Breast epithelium (tissue), 4 donors: ENCODE measurements at regions not wholly inside any gene's neighbourhood (a gene's known extent, or its start where the extent isn't known, plus 50 kb on each side); places are given as distances from the start of the nearest gene placed in this dataset.
"Not testable (repeated sequence)": the region's sequence is repeated elsewhere in the genome, so short reads cannot be mapped to it uniquely, and the experiment has no call there.

ENCODE experiments used
- DNase-seq, 2 donors: peaks; one replicate each; pipeline ENCODE4 v3.0.0-alpha.2; 2019; ENCODE audit warnings: low spot score in 2 of 2
- H3K27ac ChIP-seq, 2 donors: fragments of 200-600 bp; sonication (generic) in 1 of 2; one replicate each; pipeline ENCODE4 v1.5.1; 2016 to 2019; ENCODE audit warnings: mild to moderate bottlenecking in 1 of 2
- H3K27me3 ChIP-seq, 2 donors: fragments of 200-600 bp; sonication (generic) in 1 of 2; one replicate each; pipeline versions ENCODE4 v1.5.1 to v1.6.0; 2017 to 2019; ENCODE audit warnings: control low read depth in 1 of 2, mild to moderate bottlenecking in 1 of 2
- H3K36me3 ChIP-seq: fragments of 200-600 bp; one replicate; pipeline ENCODE4 v1.5.1; 2019
- H3K4me1 ChIP-seq, 2 donors: fragments of 200-600 bp; sonication (generic); one replicate each; pipeline ENCODE4 v1.5.1; 2016 to 2019; ENCODE audit warnings: control low read depth in 1 of 2
- H3K4me3 ChIP-seq, 3 donors: fragments of 200-600 bp; sonication (generic); 1 replicate in 2 of 3; 2 replicates in 1 of 3; pipeline ENCODE4 v1.5.1; 2016 to 2019; ENCODE audit warnings: mild to moderate bottlenecking in 3 of 3, moderate library complexity in 2 of 3
- H3K9me3 ChIP-seq, 2 donors: fragments of 200-600 bp; sonication (generic) in 1 of 2; one replicate each; pipeline ENCODE4 v1.5.1; 2016 to 2019; ENCODE audit warnings: control low read depth in 1 of 2
- POLR2A ChIP-seq: fragments of 450-650 bp; IDR thresholded peaks from one replicate; pipeline ENCODE4 v1.6.1; 2016; ENCODE audit warnings: antibody characterized with exemption, mild to moderate bottlenecking, moderate library complexity
- POLR2AphosphoS5 ChIP-seq, 3 donors: sonication (generic); formaldehyde crosslinking; IDR thresholded peaks; one replicate each; pipeline ENCODE4 v1.6.1; 2017; ENCODE audit warnings: antibody characterized with exemption in 3 of 3
- intact Hi-C: fragments of 100-400 bp; cut with DNase I; formaldehyde crosslinking; loops from one replicate; pipeline ENCODE4 v1.15.1; 2023; ENCODE audit warnings: low total_unique reads
- TF ChIP-seq, protein P1 (sequence below), 3 donors: fragments of 450-650 bp; IDR thresholded peaks; one replicate each; pipeline ENCODE4 v1.5.1; 2016 to 2017; ENCODE audit warnings: antibody characterized with exemption in 3 of 3, mild to moderate bottlenecking in 3 of 3, moderate library complexity in 3 of 3

DNA sequence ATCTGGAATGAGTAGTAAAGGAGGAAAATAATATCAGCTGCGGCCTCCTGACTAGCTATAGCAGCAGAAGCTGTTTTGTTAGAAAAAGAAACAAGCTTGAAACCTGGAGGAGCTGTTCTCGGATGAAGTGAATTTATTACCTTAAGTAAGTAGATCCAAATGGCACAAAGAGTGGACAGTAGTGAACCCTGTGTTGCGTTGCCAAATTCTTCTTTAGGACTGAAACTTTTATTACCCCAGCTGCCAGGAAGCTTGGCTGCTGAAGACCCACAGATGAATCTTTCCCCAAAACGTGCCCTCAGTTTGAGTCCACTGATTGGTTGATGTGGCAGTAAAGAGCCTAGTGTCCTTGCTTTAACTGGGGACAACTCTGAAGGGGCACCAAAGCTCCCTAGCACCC lies 366.8 kb upstream of the GBE1 start:
- TF ChIP-seq, protein P1, sequence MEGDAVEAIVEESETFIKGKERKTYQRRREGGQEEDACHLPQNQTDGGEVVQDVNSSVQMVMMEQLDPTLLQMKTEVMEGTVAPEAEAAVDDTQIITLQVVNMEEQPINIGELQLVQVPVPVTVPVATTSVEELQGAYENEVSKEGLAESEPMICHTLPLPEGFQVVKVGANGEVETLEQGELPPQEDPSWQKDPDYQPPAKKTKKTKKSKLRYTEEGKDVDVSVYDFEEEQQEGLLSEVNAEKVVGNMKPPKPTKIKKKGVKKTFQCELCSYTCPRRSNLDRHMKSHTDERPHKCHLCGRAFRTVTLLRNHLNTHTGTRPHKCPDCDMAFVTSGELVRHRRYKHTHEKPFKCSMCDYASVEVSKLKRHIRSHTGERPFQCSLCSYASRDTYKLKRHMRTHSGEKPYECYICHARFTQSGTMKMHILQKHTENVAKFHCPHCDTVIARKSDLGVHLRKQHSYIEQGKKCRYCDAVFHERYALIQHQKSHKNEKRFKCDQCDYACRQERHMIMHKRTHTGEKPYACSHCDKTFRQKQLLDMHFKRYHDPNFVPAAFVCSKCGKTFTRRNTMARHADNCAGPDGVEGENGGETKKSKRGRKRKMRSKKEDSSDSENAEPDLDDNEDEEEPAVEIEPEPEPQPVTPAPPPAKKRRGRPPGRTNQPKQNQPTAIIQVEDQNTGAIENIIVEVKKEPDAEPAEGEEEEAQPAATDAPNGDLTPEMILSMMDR (IDR thresholded peaks at IDR 0.05) = no peak
- TF ChIP-seq POLR2AphosphoS5 (IDR thresholded peaks at IDR 0.05) (no peak), POLR2A (no peak)
- Histone ChIP-seq H3K9me3 (no peaks in the 10 kb centered on the region), H3K4me1 (no peaks in the 10 kb centered on the region), H3K27me3 (no peaks in the 10 kb centered on the region), H3K36me3 (no peaks in the 10 kb centered on the region), H3K27ac (no peak overlapping the region), H3K4me3 (no peak overlapping the region)
- intact Hi-C loops = loop anchor here (5.0 kb wide), 1 partner anchor 34 kb away; no protein-coding TSS in a partner anchor
- DNase-seq = no peak

DNA sequence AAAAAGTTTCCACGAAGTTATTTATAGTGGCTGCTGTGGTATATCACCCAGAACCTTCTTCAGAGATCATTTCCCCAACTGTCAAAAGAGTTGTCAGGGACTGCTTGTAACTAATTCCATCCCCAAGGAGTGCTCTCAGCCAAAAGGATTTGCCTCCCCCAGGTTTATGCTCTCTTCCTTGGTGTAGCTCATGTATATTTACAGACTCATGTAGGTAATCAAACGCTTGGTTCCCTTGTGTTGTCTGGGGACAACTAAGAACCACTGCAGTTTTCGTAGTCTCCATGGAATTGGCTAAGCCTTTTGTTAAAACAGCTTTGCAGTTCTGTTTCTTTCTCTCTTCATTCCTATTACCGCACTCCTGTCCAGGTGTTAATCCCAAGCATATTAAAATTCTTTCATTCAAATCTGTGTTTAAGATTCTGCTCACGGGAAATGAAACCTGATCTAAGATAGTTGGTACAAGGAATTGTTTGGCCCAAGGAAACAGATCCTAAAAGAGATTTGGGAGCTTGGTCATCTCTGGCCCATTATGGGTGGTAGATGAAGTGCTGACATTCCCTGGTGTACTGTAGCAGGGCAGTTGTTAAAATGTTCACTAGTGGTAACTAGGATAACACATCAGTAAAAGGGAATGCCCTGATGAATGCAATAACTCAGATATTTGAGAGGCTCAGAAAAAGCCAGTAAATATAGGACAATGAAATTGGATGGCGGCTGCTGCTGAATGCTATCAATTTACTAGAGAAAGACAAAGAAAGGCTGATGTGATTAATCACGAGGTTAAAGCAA lies 361.3 kb upstream of the GBE1 start:
- Histone ChIP-seq H3K4me3 (no peak overlapping the region), H3K27ac (no peak overlapping the region), H3K36me3 (no peaks in the 10 kb centered on the region), H3K9me3 (no peaks in the 10 kb centered on the region), H3K4me1 (no peaks in the 10 kb centered on the region), H3K27me3 (no peaks in the 10 kb centered on the region)
- no peak for TF ChIP-seq POLR2A
- TF ChIP-seq POLR2AphosphoS5 (IDR thresholded peaks at IDR 0.05) = no peak
- TF ChIP-seq, protein P1 (IDR thresholded peaks at IDR 0.05) = no peak
- intact Hi-C loops = no loop called here
- DNase-seq = no peak

DNA sequence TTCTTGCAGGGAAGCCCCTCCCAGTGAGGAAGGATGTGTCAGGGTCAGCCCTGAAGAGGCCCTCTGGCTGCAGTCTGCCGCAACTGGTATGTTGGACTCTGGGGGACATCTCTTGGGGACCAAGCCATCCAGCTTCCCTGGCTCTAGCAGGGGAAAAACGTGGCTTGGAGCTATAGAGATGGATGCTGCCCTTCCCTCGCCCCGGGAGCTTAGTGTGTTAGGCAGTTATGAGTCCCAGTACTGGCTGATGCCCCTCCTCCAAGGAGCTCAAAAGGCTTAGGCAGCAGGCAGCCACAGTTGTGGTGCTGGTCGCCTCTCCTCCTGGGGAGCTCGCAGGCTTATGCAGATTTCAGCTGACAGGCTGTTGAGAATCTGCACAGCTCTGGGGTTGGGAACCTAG lies 353.1 kb upstream of the GBE1 start:
- TF ChIP-seq POLR2AphosphoS5 (IDR thresholded peaks at IDR 0.05) = no peak
- TF ChIP-seq, protein P1 (IDR thresholded peaks at IDR 0.05) = no peak
- no peak for TF ChIP-seq POLR2A
- no peak overlapping the region for H3K27ac ChIP-seq
- H3K36me3 ChIP-seq = no peaks in the 10 kb centered on the region
- no peak for DNase-seq
- no peaks in the 10 kb centered on the region for H3K4me1 ChIP-seq
- H3K27me3 ChIP-seq = no peaks in the 10 kb centered on the region
- intact Hi-C loops = no loop called here
- H3K9me3 ChIP-seq = peaks cover 4 to 14% of the 10 kb centered on the region in 2 donors
- H3K4me3 ChIP-seq = no peak overlapping the region

GRCh38 chr3:82110721-82111120 lies 349.3 kb upstream of the GBE1 start:
- DNase-seq, H3K36me3 ChIP-seq, H3K4me3 ChIP-seq, H3K27me3 ChIP-seq, intact Hi-C loops, H3K27ac ChIP-seq, H3K4me1 ChIP-seq: not testable (repeated sequence)
- peaks cover 4 to 14% of the 10 kb centered on the region in 2 donors for H3K9me3 ChIP-seq

GRCh38 chr3:82103241-82103640 lies 341.8 kb upstream of the GBE1 start:
- TF ChIP-seq POLR2A (no peak), POLR2AphosphoS5 (IDR thresholded peaks at IDR 0.05) (no peak)
- TF ChIP-seq, protein P1 (IDR thresholded peaks at IDR 0.05) = no peak
- no peak overlapping the region for H3K27ac ChIP-seq
- no peaks in the 10 kb centered on the region for H3K4me1 ChIP-seq
- DNase-seq = no peak
- no peaks in the 10 kb centered on the region for H3K9me3 ChIP-seq
- H3K36me3 ChIP-seq = no peaks in the 10 kb centered on the region
- no peak overlapping the region for H3K4me3 ChIP-seq
- H3K27me3 ChIP-seq = no peaks in the 10 kb centered on the region
- intact Hi-C loops = no loop called here
